Chondrocyte (in vitro differentiated cells): ENCODE measurements at regions not wholly inside any gene's neighbourhood (a gene's known extent, or its start where the extent isn't known, plus 50 kb on each side); places are given as distances from the start of the nearest gene placed in this dataset.
A peak's percentile ranks its signal among the peaks of the same experiment; 100 is the strongest.
"Not testable (repeated sequence)": the region's sequence is repeated elsewhere in the genome, so short reads cannot be mapped to it uniquely, and the experiment has no call there.

ENCODE experiments used
- DNase-seq: peaks from one replicate; pipeline ENCODE4 v3.0.0; 2021; ENCODE audit warnings: mixed read lengths, low spot score
- H3K27ac Mint-ChIP-seq: one replicate; pipeline ENCODE4 v1.8.0; 2021; ENCODE audit warnings: mild to moderate bottlenecking, moderate library complexity, mixed read lengths; ENCODE audit not compliant: unreplicated experiment
- H3K27me3 Mint-ChIP-seq: 2 replicates; pipeline ENCODE4 v1.8.0; 2021; ENCODE audit warnings: low read depth, mixed read lengths
- H3K36me3 Mint-ChIP-seq: 2 replicates; pipeline ENCODE4 v1.8.0; 2021; ENCODE audit warnings: low read depth, mixed read lengths
- H3K4me1 Mint-ChIP-seq: 2 replicates; pipeline ENCODE4 v1.8.0; 2021; ENCODE audit warnings: low read depth, mild to moderate bottlenecking, mixed read lengths
- H3K4me3 Mint-ChIP-seq: one replicate; pipeline ENCODE4 v1.8.0; 2021; ENCODE audit warnings: mild to moderate bottlenecking, moderate library complexity, mixed read lengths; ENCODE audit not compliant: unreplicated experiment
- H3K9me3 Mint-ChIP-seq: 2 replicates; pipeline ENCODE4 v1.8.0; 2021; ENCODE audit warnings: low read depth, mixed read lengths
- CTCF ChIP-seq: fragments of 200-600 bp; sonication (generic); IDR thresholded peaks from 2 replicates; pipeline ENCODE4 v1.5.0; 2021; ENCODE audit warnings: antibody characterized with exemption, mild to moderate bottlenecking, moderate library complexity

- no peak overlapping the region for H3K27ac Mint-ChIP-seq
- H3K4me1 Mint-ChIP-seq = peaks cover 14% of the 10 kb centered on the region
- peaks cover 4% of the 10 kb centered on the region for H3K9me3 Mint-ChIP-seq
- TF ChIP-seq CTCF = no peak
- H3K27me3 Mint-ChIP-seq = no peaks in the 10 kb centered on the region
- H3K4me3 Mint-ChIP-seq = no peak overlapping the region
- peaks cover 5% of the 10 kb centered on the region for H3K36me3 Mint-ChIP-seq
- no peak for DNase-seq
Measured at GRCh38 chr1:168490306-168490705, 53.5 kb downstream of the XCL2 start.

- no peaks in the 10 kb centered on the region for H3K27me3 Mint-ChIP-seq
- no peak overlapping the region for H3K27ac Mint-ChIP-seq
- peaks cover 5% of the 10 kb centered on the region for H3K36me3 Mint-ChIP-seq
- H3K4me3 Mint-ChIP-seq = no peak overlapping the region
- H3K9me3 Mint-ChIP-seq = peaks cover 4% of the 10 kb centered on the region
- DNase-seq = no peak
- peaks cover 27% of the 10 kb centered on the region for H3K4me1 Mint-ChIP-seq
- no peak for TF ChIP-seq CTCF
Measured at GRCh38 chr1:168488138-168488537, 55.7 kb downstream of the XCL2 start.

GRCh38 chr1:168486820-168487219 is 57.0 kb downstream of the XCL2 start:
- H3K4me3 Mint-ChIP-seq, H3K36me3 Mint-ChIP-seq, DNase-seq, H3K9me3 Mint-ChIP-seq, H3K27ac Mint-ChIP-seq, H3K27me3 Mint-ChIP-seq: not testable (repeated sequence)
- peaks cover 28% of the 10 kb centered on the region for H3K4me1 Mint-ChIP-seq

GRCh38 chr1:168485048-168485447 is 58.7 kb downstream of the XCL2 start:
- Mint-ChIP-seq H3K27ac (peak overlapping the region; percentile 49), H3K9me3 (peaks cover 4% of the 10 kb centered on the region)

GRCh38 chr1:168484083-168484482 is 59.7 kb downstream of the XCL2 start:
- Mint-ChIP-seq H3K27ac (no peak overlapping the region), H3K27me3 (no peaks in the 10 kb centered on the region), H3K9me3 (peaks cover 4% of the 10 kb centered on the region), H3K36me3 (peaks cover 5% of the 10 kb centered on the region), H3K4me1 (peaks cover 24% of the 10 kb centered on the region), H3K4me3 (no peak overlapping the region)
- TF ChIP-seq CTCF = no peak
- DNase-seq = no peak

More at GRCh38 chr1:168485048-168485447, 58.7 kb downstream of the XCL2 start:
- Mint-ChIP-seq H3K4me3 (no peak overlapping the region), H3K36me3 (peaks cover 5% of the 10 kb centered on the region), H3K4me1 (peaks cover 24% of the 10 kb centered on the region), H3K27me3 (no peaks in the 10 kb centered on the region)
- TF ChIP-seq CTCF = no peak
- DNase-seq = no peak

GRCh38 chr1:168483539-168483938 is 60.3 kb downstream of the XCL2 start:
- Mint-ChIP-seq H3K36me3 (peaks cover 5% of the 10 kb centered on the region), H3K27me3 (no peaks in the 10 kb centered on the region), H3K4me3 (no peak overlapping the region), H3K9me3 (peaks cover 4% of the 10 kb centered on the region), H3K27ac (no peak overlapping the region), H3K4me1 (peaks cover 24% of the 10 kb centered on the region)
- no peak for DNase-seq
- no peak for TF ChIP-seq CTCF
